HAP-1 (cell line): ENCODE measurements at regions not wholly inside any gene's neighbourhood (a gene's known extent, or its start where the extent isn't known, plus 50 kb on each side); places are given as distances from the start of the nearest gene placed in this dataset.

ENCODE experiments used
- DNase-seq, 2 experiments: peaks; one replicate each; pipeline ENCODE4 v3.0.0-alpha.2; 2016 to 2020; ENCODE audit warnings: low spot score in 2 of 2
- H3K27me3 ChIP-seq: fragments of 250-450 bp; sonication (Bioruptor Pico); 2 replicates; pipeline ENCODE4 v1.5.1; 2020; ENCODE audit warnings: low read depth, mild to moderate bottlenecking, moderate library complexity
- H3K36me3 ChIP-seq: fragments of 250-450 bp; sonication (Bioruptor Pico); replicated peaks from 2 replicates; pipeline ENCODE4 v1.5.1; 2020; ENCODE audit warnings: mild to moderate bottlenecking
- H3K4me1 ChIP-seq: fragments of 250-450 bp; sonication (Bioruptor Pico); 2 replicates; pipeline ENCODE4 v1.5.1; 2020; ENCODE audit warnings: mild to moderate bottlenecking
- H3K4me3 ChIP-seq: fragments of 250-450 bp; sonication (Bioruptor Pico); 2 replicates; pipeline ENCODE4 v1.5.1; 2020; ENCODE audit warnings: mild to moderate bottlenecking, moderate library complexity
- H3K9me3 ChIP-seq: fragments of 250-450 bp; sonication (Bioruptor Pico); 2 replicates; pipeline ENCODE4 v1.5.1; 2020; ENCODE audit warnings: mild to moderate bottlenecking, moderate library complexity
- in situ Hi-C: fragments of 300-500 bp; cut with MboI; formaldehyde crosslinking; loops from 3 replicates; pipeline ENCODE4 v1.14.3; 2020; ENCODE audit warnings: low sequenced_read_pairs, inconsistent platforms, mixed read lengths

GRCh38 chr5:133696782-133697507 lies 84.6 kb upstream of the FSTL4 start:
- Histone ChIP-seq H3K4me3 (no peak overlapping the region), H3K36me3 (no peaks in the 10 kb centered on the region), H3K27me3 (0 out of 2 replicates have a peak, but pooled peaks cover 4% of the 10 kb centered on the region), H3K9me3 (no peaks in the 10 kb centered on the region), H3K4me1 (no peaks in the 10 kb centered on the region)
- no peak for DNase-seq
- in situ Hi-C loops, result no loop called here

GRCh38 chr5:133696006-133696584 lies 83.8 kb upstream of the FSTL4 start:
- no peak overlapping the region for H3K4me3 ChIP-seq

GRCh38 chr5:133694181-133694831 lies 82.0 kb upstream of the FSTL4 start:
- peaks cover 11% of the 10 kb centered on the region; the same call in 1 of the 2 replicates for H3K27me3 ChIP-seq
- no peaks in the 10 kb centered on the region for H3K4me1 ChIP-seq
- DNase-seq, result no peak
- H3K4me3 ChIP-seq, result no peak overlapping the region
- no peaks in the 10 kb centered on the region for H3K9me3 ChIP-seq
- H3K36me3 ChIP-seq, result no peaks in the 10 kb centered on the region
- in situ Hi-C loops, result no loop called here

More at GRCh38 chr5:133696006-133696584, 83.8 kb upstream of the FSTL4 start:
- no peak for DNase-seq
- no peaks in the 10 kb centered on the region for H3K9me3 ChIP-seq
- no peaks in the 10 kb centered on the region for H3K4me1 ChIP-seq
- in situ Hi-C loops, result no loop called here
- no peaks in the 10 kb centered on the region for H3K36me3 ChIP-seq
- peaks cover 5% of the 10 kb centered on the region; the same call in 1 of the 2 replicates for H3K27me3 ChIP-seq

- H3K4me3 ChIP-seq, result no peak overlapping the region
- in situ Hi-C loops, result no loop called here
- peaks cover 24% of the 10 kb centered on the region for H3K27me3 ChIP-seq
- H3K36me3 ChIP-seq, result no peaks in the 10 kb centered on the region
- DNase-seq, result no peak
- H3K4me1 ChIP-seq, result no peaks in the 10 kb centered on the region
- no peaks in the 10 kb centered on the region for H3K9me3 ChIP-seq
Measured at GRCh38 chr5:133691448-133691847, 79.1 kb upstream of the FSTL4 start.

GRCh38 chr5:133690746-133691145 lies 78.4 kb upstream of the FSTL4 start:
- Histone ChIP-seq H3K4me1 (no peaks in the 10 kb centered on the region), H3K9me3 (no peaks in the 10 kb centered on the region), H3K27me3 (peaks cover 24% of the 10 kb centered on the region), H3K36me3 (no peaks in the 10 kb centered on the region), H3K4me3 (no peak overlapping the region)
- no peak for DNase-seq
- in situ Hi-C loops, result no loop called here

- H3K27me3 ChIP-seq, result peaks cover 24% of the 10 kb centered on the region
- no peak for DNase-seq
- no peaks in the 10 kb centered on the region for H3K9me3 ChIP-seq
- in situ Hi-C loops, result no loop called here
- H3K4me3 ChIP-seq, result no peak overlapping the region
- no peaks in the 10 kb centered on the region for H3K36me3 ChIP-seq
- no peaks in the 10 kb centered on the region for H3K4me1 ChIP-seq
Measured at GRCh38 chr5:133688391-133688790, 76.0 kb upstream of the FSTL4 start.

GRCh38 chr5:133687212-133688061 lies 75.1 kb upstream of the FSTL4 start:
- Histone ChIP-seq H3K36me3 (no peaks in the 10 kb centered on the region), H3K9me3 (no peaks in the 10 kb centered on the region), H3K4me3 (no peak overlapping the region), H3K4me1 (no peaks in the 10 kb centered on the region), H3K27me3 (peaks cover 24% of the 10 kb centered on the region)
- in situ Hi-C loops, result no loop called here
- no peak for DNase-seq

- Histone ChIP-seq H3K4me1 (no peaks in the 10 kb centered on the region), H3K4me3 (no peak overlapping the region), H3K9me3 (no peaks in the 10 kb centered on the region), H3K27me3 (peaks cover 19% of the 10 kb centered on the region), H3K36me3 (no peaks in the 10 kb centered on the region)
- no peak for DNase-seq
- in situ Hi-C loops, result no loop called here
Measured at GRCh38 chr5:133686566-133686965, 74.2 kb upstream of the FSTL4 start.

GRCh38 chr5:133685402-133686018 lies 73.2 kb upstream of the FSTL4 start:
- Histone ChIP-seq H3K27me3 (peaks cover 16% of the 10 kb centered on the region), H3K4me3 (no peak overlapping the region), H3K4me1 (no peaks in the 10 kb centered on the region), H3K9me3 (no peaks in the 10 kb centered on the region), H3K36me3 (no peaks in the 10 kb centered on the region)
- DNase-seq, result no peak
- in situ Hi-C loops, result no loop called here

GRCh38 chr5:133683646-133684596 lies 71.6 kb upstream of the FSTL4 start:
- in situ Hi-C loops, result no loop called here
- no peaks in the 10 kb centered on the region for H3K4me1 ChIP-seq
- no peaks in the 10 kb centered on the region for H3K9me3 ChIP-seq
- DNase-seq, result no peak
- H3K36me3 ChIP-seq, result no peaks in the 10 kb centered on the region
- H3K4me3 ChIP-seq, result no peak overlapping the region
- peaks cover 13% of the 10 kb centered on the region for H3K27me3 ChIP-seq

GRCh38 chr5:133682451-133682850 lies 70.1 kb upstream of the FSTL4 start:
- no peaks in the 10 kb centered on the region for H3K4me1 ChIP-seq
- DNase-seq, result no peak
- in situ Hi-C loops, result no loop called here
- no peaks in the 10 kb centered on the region for H3K9me3 ChIP-seq
- no peaks in the 10 kb centered on the region for H3K36me3 ChIP-seq
- H3K4me3 ChIP-seq, result no peak overlapping the region
- H3K27me3 ChIP-seq, result peaks cover 8% of the 10 kb centered on the region; the same call in 1 of the 2 replicates

GRCh38 chr5:133681896-133682295 lies 69.6 kb upstream of the FSTL4 start:
- no peaks in the 10 kb centered on the region for H3K36me3 ChIP-seq
- H3K9me3 ChIP-seq, result no peaks in the 10 kb centered on the region
- H3K4me1 ChIP-seq, result peaks cover under 1% of the 10 kb centered on the region; the same call in 1 of the 2 replicates
- DNase-seq, result no peak
- in situ Hi-C loops, result no loop called here
- H3K4me3 ChIP-seq, result no peak overlapping the region
- peaks cover 2% of the 10 kb centered on the region; the same call in 1 of the 2 replicates for H3K27me3 ChIP-seq
